ENCODE measurements at regions not wholly inside any gene's neighbourhood (a gene's known extent, or its start where the extent isn't known, plus 50 kb on each side); places are given as distances from the start of the nearest gene placed in this dataset.

DNA sequence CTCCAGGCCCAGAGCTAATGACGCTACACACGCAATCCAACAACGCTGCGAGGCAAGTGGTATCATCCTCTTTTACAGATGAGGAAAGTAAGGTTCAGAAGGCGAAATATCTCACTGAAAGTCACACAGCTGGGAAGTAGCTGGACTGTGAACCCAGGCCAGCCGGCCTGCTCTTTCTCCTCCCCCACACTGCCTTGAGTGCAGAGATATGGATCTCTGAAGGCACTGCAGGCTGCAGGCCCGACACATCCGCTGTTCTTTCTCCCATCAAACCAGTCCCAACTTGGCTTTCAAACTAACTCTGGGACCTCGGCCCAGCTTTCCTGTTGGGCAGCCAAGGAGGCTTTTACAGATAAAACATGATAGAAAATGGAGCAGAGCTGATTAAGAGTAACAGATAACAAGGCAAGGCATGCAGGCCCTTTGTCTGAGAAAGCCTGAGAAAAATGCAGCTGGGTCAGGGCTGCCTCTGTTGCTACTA lies 64.0 kb upstream of the PTPRJ start (continued):
- TF ChIP-seq ETV6 (CRISPR knock-in tag; IDR thresholded peaks at IDR 0.05) (no peak), EMX1 (CRISPR knock-in tag; IDR thresholded peaks at IDR 0.05) (no peak), KAT7 (CRISPR knock-in tag; IDR thresholded peaks at IDR 0.05; ENCODE audit: borderline replicate concordance) (no peak), CREB1 (CRISPR knock-in tag; IDR thresholded peaks at IDR 0.05) (no peak), CREM (CRISPR knock-in tag; IDR thresholded peaks at IDR 0.05) (no peak)
- TF ChIP-seq, protein P1, sequence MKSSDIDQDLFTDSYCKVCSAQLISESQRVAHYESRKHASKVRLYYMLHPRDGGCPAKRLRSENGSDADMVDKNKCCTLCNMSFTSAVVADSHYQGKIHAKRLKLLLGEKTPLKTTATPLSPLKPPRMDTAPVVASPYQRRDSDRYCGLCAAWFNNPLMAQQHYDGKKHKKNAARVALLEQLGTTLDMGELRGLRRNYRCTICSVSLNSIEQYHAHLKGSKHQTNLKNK (CRISPR knock-in tag; IDR thresholded peaks at IDR 0.05) = no peak

DNA sequence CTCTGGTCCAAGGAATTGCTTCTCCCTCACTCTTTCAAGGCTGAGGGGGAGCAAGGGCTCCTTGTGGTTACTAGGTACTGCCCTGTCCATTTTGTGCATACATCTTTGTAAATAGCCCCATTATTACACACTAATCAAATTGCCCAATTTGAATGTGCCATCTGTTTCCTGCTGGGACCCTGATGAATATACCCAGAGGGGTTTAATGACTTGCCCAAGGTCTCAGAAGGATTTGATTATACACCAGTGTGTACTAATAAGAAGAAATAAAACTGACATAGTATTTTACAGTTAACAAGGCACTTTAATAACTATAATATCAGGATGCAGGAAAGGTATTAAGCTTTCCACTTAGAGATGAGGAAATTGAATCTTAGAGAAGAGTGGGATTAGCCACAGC lies 64.6 kb upstream of the PTPRJ start:
- Mint-ChIP-seq H3K27me3 (ENCODE audit: low read depth) (no peaks in the 10 kb centered on the region), H3K4me3 (no peak overlapping the region), H3K27ac (no peak overlapping the region), H3K36me3 (no peaks in the 10 kb centered on the region), H3K4me1 (peaks cover 21% of the 10 kb centered on the region), H3K9me3 (no peaks in the 10 kb centered on the region)
- ChIA-PET POLR2A (no interaction called here), CTCF (no interaction called here)
- no peak for ATAC-seq
- no peak for DNase-seq (ENCODE audit: low spot score)
- TF ChIP-seq CREB1 (CRISPR knock-in tag; IDR thresholded peaks at IDR 0.05) (no peak), ZNF232 (CRISPR knock-in tag; IDR thresholded peaks at IDR 0.05) (no peak), GABPB1 (CRISPR knock-in tag; IDR thresholded peaks at IDR 0.05) (no peak), ZNF121 (CRISPR knock-in tag; IDR thresholded peaks at IDR 0.05) (no peak), STAT6 (CRISPR knock-in tag; conservative IDR thresholded peaks at IDR 0.05; ENCODE audit: low read depth) (no peak), CREM (CRISPR knock-in tag; IDR thresholded peaks at IDR 0.05) (no peak), ZNF416 (CRISPR knock-in tag; IDR thresholded peaks at IDR 0.05) (no peak), NFYB (CRISPR knock-in tag; conservative IDR thresholded peaks at IDR 0.05; ENCODE audit: low read depth) (no peak), RORB (CRISPR knock-in tag; IDR thresholded peaks at IDR 0.05) (no peak), ZNF317 (CRISPR knock-in tag; IDR thresholded peaks at IDR 0.05; ENCODE audit: borderline replicate concordance, low read depth) (no peak)
- TF ChIP-seq, protein P2, sequence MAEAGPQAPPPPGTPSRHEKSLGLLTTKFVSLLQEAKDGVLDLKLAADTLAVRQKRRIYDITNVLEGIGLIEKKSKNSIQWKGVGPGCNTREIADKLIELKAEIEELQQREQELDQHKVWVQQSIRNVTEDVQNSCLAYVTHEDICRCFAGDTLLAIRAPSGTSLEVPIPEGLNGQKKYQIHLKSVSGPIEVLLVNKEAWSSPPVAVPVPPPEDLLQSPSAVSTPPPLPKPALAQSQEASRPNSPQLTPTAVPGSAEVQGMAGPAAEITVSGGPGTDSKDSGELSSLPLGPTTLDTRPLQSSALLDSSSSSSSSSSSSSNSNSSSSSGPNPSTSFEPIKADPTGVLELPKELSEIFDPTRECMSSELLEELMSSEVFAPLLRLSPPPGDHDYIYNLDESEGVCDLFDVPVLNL (CRISPR knock-in tag; IDR thresholded peaks at IDR 0.05; ENCODE audit: borderline replicate concordance, low read depth) = no peak
- TF ChIP-seq, protein P3, sequence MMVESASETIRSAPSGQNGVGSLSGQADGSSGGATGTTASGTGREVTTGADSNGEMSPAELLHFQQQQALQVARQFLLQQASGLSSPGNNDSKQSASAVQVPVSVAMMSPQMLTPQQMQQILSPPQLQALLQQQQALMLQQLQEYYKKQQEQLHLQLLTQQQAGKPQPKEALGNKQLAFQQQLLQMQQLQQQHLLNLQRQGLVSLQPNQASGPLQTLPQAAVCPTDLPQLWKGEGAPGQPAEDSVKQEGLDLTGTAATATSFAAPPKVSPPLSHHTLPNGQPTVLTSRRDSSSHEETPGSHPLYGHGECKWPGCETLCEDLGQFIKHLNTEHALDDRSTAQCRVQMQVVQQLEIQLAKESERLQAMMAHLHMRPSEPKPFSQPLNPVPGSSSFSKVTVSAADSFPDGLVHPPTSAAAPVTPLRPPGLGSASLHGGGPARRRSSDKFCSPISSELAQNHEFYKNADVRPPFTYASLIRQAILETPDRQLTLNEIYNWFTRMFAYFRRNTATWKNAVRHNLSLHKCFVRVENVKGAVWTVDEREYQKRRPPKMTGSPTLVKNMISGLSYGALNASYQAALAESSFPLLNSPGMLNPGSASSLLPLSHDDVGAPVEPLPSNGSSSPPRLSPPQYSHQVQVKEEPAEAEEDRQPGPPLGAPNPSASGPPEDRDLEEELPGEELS (CRISPR knock-in tag; IDR thresholded peaks at IDR 0.05) = no peak
- TF ChIP-seq, protein P4, sequence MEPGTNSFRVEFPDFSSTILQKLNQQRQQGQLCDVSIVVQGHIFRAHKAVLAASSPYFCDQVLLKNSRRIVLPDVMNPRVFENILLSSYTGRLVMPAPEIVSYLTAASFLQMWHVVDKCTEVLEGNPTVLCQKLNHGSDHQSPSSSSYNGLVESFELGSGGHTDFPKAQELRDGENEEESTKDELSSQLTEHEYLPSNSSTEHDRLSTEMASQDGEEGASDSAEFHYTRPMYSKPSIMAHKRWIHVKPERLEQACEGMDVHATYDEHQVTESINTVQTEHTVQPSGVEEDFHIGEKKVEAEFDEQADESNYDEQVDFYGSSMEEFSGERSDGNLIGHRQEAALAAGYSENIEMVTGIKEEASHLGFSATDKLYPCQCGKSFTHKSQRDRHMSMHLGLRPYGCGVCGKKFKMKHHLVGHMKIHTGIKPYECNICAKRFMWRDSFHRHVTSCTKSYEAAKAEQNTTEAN (CRISPR knock-in tag; IDR thresholded peaks at IDR 0.05) = no peak

DNA sequence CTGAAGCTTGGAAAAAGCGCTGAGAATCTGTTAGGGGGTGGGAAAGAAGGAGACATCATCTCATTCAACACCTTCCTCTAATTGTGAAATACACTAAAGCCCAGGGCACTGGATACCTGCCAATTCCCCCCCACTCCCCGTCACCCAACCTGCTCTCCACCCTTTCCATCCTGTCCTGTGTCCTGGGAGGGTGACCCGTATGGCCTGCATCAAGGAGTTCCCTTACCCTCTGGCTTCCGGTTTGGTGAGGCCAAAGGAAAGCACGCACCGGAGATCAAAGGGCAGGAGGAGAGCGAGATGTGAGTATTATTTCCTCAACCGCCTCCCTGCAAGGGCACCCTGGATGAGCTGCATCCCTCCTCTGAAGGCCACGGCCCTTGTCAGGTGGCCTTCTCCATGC lies 65.0 kb upstream of the PTPRJ start:
- H3K4me3 Mint-ChIP-seq = no peak overlapping the region
- ChIA-PET POLR2A (no interaction called here), CTCF (no interaction called here)
- H3K4me1 Mint-ChIP-seq = peaks cover 21% of the 10 kb centered on the region
- no peak overlapping the region for H3K27ac Mint-ChIP-seq
- DNase-seq (ENCODE audit: low spot score) = no peak
- no peaks in the 10 kb centered on the region for H3K9me3 Mint-ChIP-seq
- H3K36me3 Mint-ChIP-seq = no peaks in the 10 kb centered on the region
- no peaks in the 10 kb centered on the region for H3K27me3 Mint-ChIP-seq (ENCODE audit: low read depth)
- ATAC-seq = no peak
- no peak for TF ChIP-seq HMGXB4 (CRISPR knock-in tag; IDR thresholded peaks at IDR 0.05)
- no peak for TF ChIP-seq ZNF138 (CRISPR knock-in tag; conservative IDR thresholded peaks at IDR 0.05)
- TF ChIP-seq MXD4 (CRISPR knock-in tag; IDR thresholded peaks at IDR 0.05; ENCODE audit: borderline replicate concordance) = no peak
- TF ChIP-seq GTF2I (CRISPR knock-in tag; conservative IDR thresholded peaks at IDR 0.05) = no peak
- no peak for TF ChIP-seq NR3C1 (CRISPR knock-in tag; conservative IDR thresholded peaks at IDR 0.05; ENCODE audit: low read depth)
- TF ChIP-seq E2F1 (CRISPR knock-in tag; IDR thresholded peaks at IDR 0.05) = no peak
- no peak for TF ChIP-seq ZNF423 (CRISPR knock-in tag; IDR thresholded peaks at IDR 0.05)
- no peak for TF ChIP-seq PRRX2 (CRISPR knock-in tag; IDR thresholded peaks at IDR 0.05)
